Keratinocyte (primary cell): ENCODE measurements at regions not wholly inside any gene's neighbourhood (a gene's known extent, or its start where the extent isn't known, plus 50 kb on each side); places are given as distances from the start of the nearest gene placed in this dataset.
"Not testable (repeated sequence)": the region's sequence is repeated elsewhere in the genome, so short reads cannot be mapped to it uniquely, and the experiment has no call there.

Experiments
- DNase-seq: peaks from one replicate; pipeline ENCODE4 v3.0.0-alpha.2; 2011; ENCODE audit warnings: low read depth, missing footprints, low spot score
- FAIRE-seq: peaks from 2 replicates; lab custom pipeline; 2011; peaks lifted over from hg19 to GRCh38; lab: Jason Lieb, UNC
- H2AFZ ChIP-seq: 2 replicates; pipeline ENCODE4 v1.6.0; 2012; ENCODE audit warnings: low read length, control low read depth, inconsistent platforms; ENCODE audit not compliant: control insufficient read depth
- H3K27ac ChIP-seq: 2 replicates; pipeline ENCODE4 v1.5.1; 2011; ENCODE audit warnings: low read length; ENCODE audit not compliant: control insufficient read depth, insufficient read depth
- H3K27me3 ChIP-seq: 3 replicates; pipeline ENCODE4 v1.6.0; 2011; ENCODE audit warnings: low read length; ENCODE audit not compliant: control insufficient read depth, insufficient read depth; ENCODE audit errors: extremely low read depth
- H3K36me3 ChIP-seq, 2 experiments: 2 replicates in 1 of 2; 3 replicates in 1 of 2; pipeline ENCODE4 v1.5.1; 2011; ENCODE audit warnings: low read length in 2 of 2, mild to moderate bottlenecking in 1 of 2; ENCODE audit not compliant: control insufficient read depth in 2 of 2, insufficient read depth in 2 of 2; ENCODE audit errors: extremely low read depth in 1 of 2
- H3K4me1 ChIP-seq: 3 replicates; pipeline ENCODE4 v1.5.1; 2011; ENCODE audit warnings: low read length; ENCODE audit not compliant: control insufficient read depth, insufficient read depth; ENCODE audit errors: extremely low read depth
- H3K4me2 ChIP-seq: 3 replicates; pipeline ENCODE4 v1.6.0; 2011; ENCODE audit warnings: low read depth, low read length; ENCODE audit not compliant: control insufficient read depth, insufficient read depth; ENCODE audit errors: extremely low read depth
- H3K4me3 ChIP-seq, 3 experiments: fragments of 200-600 bp in 1 of 3; sonication (generic) in 1 of 3; 2 replicates in 2 of 3; 3 replicates in 1 of 3; pipeline ENCODE4 v1.5.1; 2011 to 2016; ENCODE audit warnings: low read length in 3 of 3, mild to moderate bottlenecking in 3 of 3, control low read depth in 2 of 3, inconsistent platforms in 1 of 3, low read depth in 1 of 3, mixed read lengths in 1 of 3, mixed run types in 1 of 3, moderate library complexity in 1 of 3; ENCODE audit not compliant: control insufficient read depth in 2 of 3, insufficient read depth in 2 of 3; ENCODE audit errors: extremely low read depth in 1 of 3
- H3K79me2 ChIP-seq: 2 replicates; pipeline ENCODE4 v1.6.0; 2012; ENCODE audit warnings: low read length; ENCODE audit not compliant: control insufficient read depth, insufficient read depth
- H3K9ac ChIP-seq: 3 replicates; pipeline ENCODE4 v1.6.0; 2011; ENCODE audit warnings: low read length; ENCODE audit not compliant: control insufficient read depth, insufficient read depth; ENCODE audit errors: extremely low read depth
- H3K9me1 ChIP-seq: 3 replicates; pipeline ENCODE4 v1.6.0; 2011; ENCODE audit warnings: low read length; ENCODE audit not compliant: control insufficient read depth, insufficient read depth; ENCODE audit errors: extremely low read depth
- H3K9me3 ChIP-seq: 2 replicates; pipeline ENCODE4 v1.5.1; 2012; ENCODE audit warnings: low read depth, low read length; ENCODE audit not compliant: control insufficient read depth
- H4K20me1 ChIP-seq: 3 replicates; pipeline ENCODE4 v1.6.0; 2011; ENCODE audit warnings: low read length; ENCODE audit not compliant: control insufficient read depth, insufficient read depth; ENCODE audit errors: extremely low read depth
- CTCF ChIP-seq, 3 experiments: IDR thresholded peaks in 1 of 3; conservative IDR thresholded peaks in 1 of 3; optimal IDR thresholded peaks in 1 of 3; 2 replicates in 2 of 3; 3 replicates in 1 of 3; pipeline versions ENCODE3 to v1.5.1; 2011; ENCODE audit warnings: low read length in 3 of 3, mild to moderate bottlenecking in 3 of 3, moderate library complexity in 2 of 3, control low read depth in 1 of 3, inconsistent platforms in 1 of 3; ENCODE audit not compliant: insufficient read depth in 2 of 3; ENCODE audit errors: extremely low read depth in 1 of 3
- EZH2 ChIP-seq: IDR thresholded peaks from one replicate; pipeline ENCODE4 v1.6.1; 2012; ENCODE audit warnings: inconsistent platforms, mild to moderate bottlenecking, low read length, moderate library complexity
- dilution Hi-C: fragments of 300-500 bp; cut with MboI; formaldehyde crosslinking; loops from one replicate; pipeline ENCODE4 v1.7.0; 2020; ENCODE audit warnings: low sequenced_read_pairs; ENCODE audit not compliant: extremely low pct_ligation_motif_present

- TF ChIP-seq EZH2 (no peak), CTCF (optimal IDR thresholded peaks at IDR 0.05 in 1 of 3, IDR thresholded peaks at IDR 0.05 in 1 of 3, conservative IDR thresholded peaks at IDR 0.05 in 1 of 3; ENCODE audit: extremely low read depth in 1 of 3, insufficient read depth in 2 of 3, low read length in 3 of 3) (no peak)
- Histone ChIP-seq H3K4me3 (no peak overlapping the region), H2AFZ (no peak overlapping the region), H3K9ac (no peak overlapping the region), H3K4me1 (no peaks in the 10 kb centered on the region), H4K20me1 (no peaks in the 10 kb centered on the region), H3K9me3 (no peaks in the 10 kb centered on the region), H3K4me2 (no peak overlapping the region), H3K36me3 (no peaks in the 10 kb centered on the region), H3K27me3 (no peaks in the 10 kb centered on the region), H3K79me2 (no peaks in the 10 kb centered on the region), H3K9me1 (no peaks in the 10 kb centered on the region), H3K27ac (no peak overlapping the region)
- no peak for DNase-seq
- dilution Hi-C loops: no loop called here
- no peak for FAIRE-seq
Measured at GRCh38 chr15:98347866-98348265, 300.5 kb upstream of the IGF1R start.

GRCh38 chr15:98350276-98350675 lies 298.1 kb upstream of the IGF1R start:
- H4K20me1 ChIP-seq: no peaks in the 10 kb centered on the region
- no peaks in the 10 kb centered on the region for H3K9me3 ChIP-seq
- H2AFZ ChIP-seq: no peak overlapping the region
- no peaks in the 10 kb centered on the region for H3K36me3 ChIP-seq
- H3K9ac ChIP-seq: no peak overlapping the region
- H3K4me1 ChIP-seq: no peaks in the 10 kb centered on the region
- H3K4me3 ChIP-seq: no peak overlapping the region
- no peak overlapping the region for H3K27ac ChIP-seq
- no peak for DNase-seq
- TF ChIP-seq CTCF (optimal IDR thresholded peaks at IDR 0.05 in 1 of 3, IDR thresholded peaks at IDR 0.05 in 1 of 3, conservative IDR thresholded peaks at IDR 0.05 in 1 of 3; ENCODE audit: extremely low read depth in 1 of 3, insufficient read depth in 2 of 3, low read length in 3 of 3): no peak
- no peak for TF ChIP-seq EZH2
- FAIRE-seq: no peak
- no peaks in the 10 kb centered on the region for H3K79me2 ChIP-seq
- no peaks in the 10 kb centered on the region for H3K27me3 ChIP-seq
- dilution Hi-C loops: no loop called here
- H3K9me1 ChIP-seq: no peaks in the 10 kb centered on the region
- no peak overlapping the region for H3K4me2 ChIP-seq

- dilution Hi-C loops, H3K4me3 ChIP-seq, H3K9me1 ChIP-seq, H3K4me1 ChIP-seq, H3K79me2 ChIP-seq, H3K9me3 ChIP-seq, H3K27ac ChIP-seq, H3K9ac ChIP-seq, FAIRE-seq, H3K4me2 ChIP-seq, H3K27me3 ChIP-seq, DNase-seq, H2AFZ ChIP-seq, H4K20me1 ChIP-seq, H3K36me3 ChIP-seq: not testable (repeated sequence)
Measured at GRCh38 chr15:98358274-98358673, 290.1 kb upstream of the IGF1R start.
